ENCODE measurements at regions not wholly inside any gene's neighbourhood (a gene's known extent, or its start where the extent isn't known, plus 50 kb on each side); places are given as distances from the start of the nearest gene placed in this dataset.

GRCh38 chr4:106595906-106596305, 227.3 kb upstream of the GIMD1 start:
- Histone ChIP-seq H3K27ac (ENCODE audit: low read depth, low read length) (no peak overlapping the region), H2AFZ (ENCODE audit: low read depth, low read length) (no peak overlapping the region), H4K20me1 (ENCODE audit: insufficient read depth, low read length) (no peaks in the 10 kb centered on the region), H3K9me3 (ENCODE audit: insufficient read depth, low read depth, low read length) (no peaks in the 10 kb centered on the region), H3K36me3 (ENCODE audit: insufficient read depth, low read length) (no peaks in the 10 kb centered on the region), H3K4me2 (ENCODE audit: low read length) (no peak overlapping the region), H3K9ac (ENCODE audit: low read length) (no peak overlapping the region), H3K27me3 (ENCODE audit: insufficient read depth, low read length) (no peaks in the 10 kb centered on the region), H3K4me1 (ENCODE audit: insufficient read depth, low read length) (no peaks in the 10 kb centered on the region), H3K4me3 (ENCODE audit: insufficient read depth, low read depth, low read length) (no peak overlapping the region), H3K79me2 (ENCODE audit: insufficient read depth, low read length) (no peaks in the 10 kb centered on the region)
- Mint-ChIP-seq H3K27ac (ENCODE audit: unreplicated experiment) (no peak overlapping the region), H3K4me3 (ENCODE audit: unreplicated experiment) (no peak overlapping the region), H3K9me3 (ENCODE audit: unreplicated experiment) (no peaks in the 10 kb centered on the region), H3K4me1 (ENCODE audit: low read depth, unreplicated experiment) (peaks cover 5% of the 10 kb centered on the region), H3K27me3 (ENCODE audit: low read depth, unreplicated experiment) (no peaks in the 10 kb centered on the region), H3K36me3 (ENCODE audit: low read depth, unreplicated experiment) (no peaks in the 10 kb centered on the region)
- DNase-seq (ENCODE audit: low read depth) (no peak), FAIRE-seq (no peak)
- no peak for TF ChIP-seq EZH2 (IDR thresholded peaks at IDR 0.05; ENCODE audit: insufficient read depth, low read length)
- TF ChIP-seq, protein P1, sequence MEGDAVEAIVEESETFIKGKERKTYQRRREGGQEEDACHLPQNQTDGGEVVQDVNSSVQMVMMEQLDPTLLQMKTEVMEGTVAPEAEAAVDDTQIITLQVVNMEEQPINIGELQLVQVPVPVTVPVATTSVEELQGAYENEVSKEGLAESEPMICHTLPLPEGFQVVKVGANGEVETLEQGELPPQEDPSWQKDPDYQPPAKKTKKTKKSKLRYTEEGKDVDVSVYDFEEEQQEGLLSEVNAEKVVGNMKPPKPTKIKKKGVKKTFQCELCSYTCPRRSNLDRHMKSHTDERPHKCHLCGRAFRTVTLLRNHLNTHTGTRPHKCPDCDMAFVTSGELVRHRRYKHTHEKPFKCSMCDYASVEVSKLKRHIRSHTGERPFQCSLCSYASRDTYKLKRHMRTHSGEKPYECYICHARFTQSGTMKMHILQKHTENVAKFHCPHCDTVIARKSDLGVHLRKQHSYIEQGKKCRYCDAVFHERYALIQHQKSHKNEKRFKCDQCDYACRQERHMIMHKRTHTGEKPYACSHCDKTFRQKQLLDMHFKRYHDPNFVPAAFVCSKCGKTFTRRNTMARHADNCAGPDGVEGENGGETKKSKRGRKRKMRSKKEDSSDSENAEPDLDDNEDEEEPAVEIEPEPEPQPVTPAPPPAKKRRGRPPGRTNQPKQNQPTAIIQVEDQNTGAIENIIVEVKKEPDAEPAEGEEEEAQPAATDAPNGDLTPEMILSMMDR (IDR thresholded peaks at IDR 0.05; ENCODE audit: insufficient read depth, low read depth, low read length): no peak

GRCh38 chr4:106594291-106594952, 225.8 kb upstream of the GIMD1 start:
- Histone ChIP-seq H3K4me3 (ENCODE audit: insufficient read depth, low read depth, low read length) (no peak overlapping the region), H3K9me3 (ENCODE audit: insufficient read depth, low read depth, low read length) (no peaks in the 10 kb centered on the region), H2AFZ (ENCODE audit: low read depth, low read length) (no peak overlapping the region), H3K4me1 (ENCODE audit: insufficient read depth, low read length) (no peaks in the 10 kb centered on the region), H3K79me2 (ENCODE audit: insufficient read depth, low read length) (no peaks in the 10 kb centered on the region), H4K20me1 (ENCODE audit: insufficient read depth, low read length) (no peaks in the 10 kb centered on the region), H3K27me3 (ENCODE audit: insufficient read depth, low read length) (no peaks in the 10 kb centered on the region), H3K9ac (ENCODE audit: low read length) (no peak overlapping the region), H3K36me3 (ENCODE audit: insufficient read depth, low read length) (no peaks in the 10 kb centered on the region), H3K27ac (ENCODE audit: low read depth, low read length) (no peak overlapping the region), H3K4me2 (ENCODE audit: low read length) (no peak overlapping the region)
- H3K4me1 Mint-ChIP-seq (ENCODE audit: low read depth, unreplicated experiment): peaks cover 5% of the 10 kb centered on the region
- DNase-seq (ENCODE audit: low read depth) (no peak), FAIRE-seq (no peak)
- no peaks in the 10 kb centered on the region for H3K27me3 Mint-ChIP-seq (ENCODE audit: low read depth, unreplicated experiment)
- no peak overlapping the region for H3K27ac Mint-ChIP-seq (ENCODE audit: unreplicated experiment)
- H3K4me3 Mint-ChIP-seq (ENCODE audit: unreplicated experiment): no peak overlapping the region
- no peaks in the 10 kb centered on the region for H3K9me3 Mint-ChIP-seq (ENCODE audit: unreplicated experiment)
- no peak for TF ChIP-seq EZH2 (IDR thresholded peaks at IDR 0.05; ENCODE audit: insufficient read depth, low read length)
- TF ChIP-seq, protein P1 (IDR thresholded peaks at IDR 0.05; ENCODE audit: insufficient read depth, low read depth, low read length): no peak
- H3K36me3 Mint-ChIP-seq (ENCODE audit: low read depth, unreplicated experiment): no peaks in the 10 kb centered on the region

DNA sequence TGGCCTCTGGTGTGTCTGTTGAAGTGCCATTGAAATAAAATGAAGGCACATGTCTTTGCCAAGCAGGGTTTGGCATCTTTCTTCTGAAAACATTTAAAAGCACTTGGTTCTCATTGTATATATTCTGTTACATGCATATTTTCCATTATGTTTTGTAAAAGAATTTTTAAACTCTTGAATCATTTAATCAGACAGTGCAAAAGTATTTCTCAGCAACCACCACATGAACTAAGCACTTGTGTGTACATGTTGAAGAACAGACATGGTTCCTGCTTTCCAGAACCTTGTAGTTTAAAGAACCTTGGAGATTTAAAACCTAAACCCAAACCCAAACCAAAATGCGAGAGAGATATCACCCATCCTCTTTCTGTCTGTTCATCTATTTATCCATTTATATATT, 220.3 kb upstream of the GIMD1 start:
- H3K4me2 ChIP-seq (ENCODE audit: low read length): no peak overlapping the region
- no peaks in the 10 kb centered on the region for H3K9me3 ChIP-seq (ENCODE audit: insufficient read depth, low read depth, low read length)
- DNase-seq (ENCODE audit: low read depth): no peak
- H3K36me3 ChIP-seq (ENCODE audit: insufficient read depth, low read length): no peaks in the 10 kb centered on the region
- Mint-ChIP-seq H3K27me3 (ENCODE audit: low read depth, unreplicated experiment) (no peaks in the 10 kb centered on the region), H3K27ac (ENCODE audit: unreplicated experiment) (no peak overlapping the region), H3K4me3 (ENCODE audit: unreplicated experiment) (no peak overlapping the region), H3K36me3 (ENCODE audit: low read depth, unreplicated experiment) (no peaks in the 10 kb centered on the region), H3K9me3 (ENCODE audit: unreplicated experiment) (no peaks in the 10 kb centered on the region), H3K4me1 (ENCODE audit: low read depth, unreplicated experiment) (peaks cover 15% of the 10 kb centered on the region)
- peaks cover 20% of the 10 kb centered on the region for H3K4me1 ChIP-seq (ENCODE audit: insufficient read depth, low read length)
- H3K9ac ChIP-seq (ENCODE audit: low read length): no peak overlapping the region
- no peak overlapping the region for H2AFZ ChIP-seq (ENCODE audit: low read depth, low read length)
- TF ChIP-seq, protein P1 (IDR thresholded peaks at IDR 0.05; ENCODE audit: insufficient read depth, low read depth, low read length): no peak
- TF ChIP-seq EZH2 (IDR thresholded peaks at IDR 0.05; ENCODE audit: insufficient read depth, low read length): no peak
- H3K27ac ChIP-seq (ENCODE audit: low read depth, low read length): no peak overlapping the region
- H4K20me1 ChIP-seq (ENCODE audit: insufficient read depth, low read length): no peaks in the 10 kb centered on the region
- FAIRE-seq: no peak
- H3K27me3 ChIP-seq (ENCODE audit: insufficient read depth, low read length): no peaks in the 10 kb centered on the region
- no peak overlapping the region for H3K4me3 ChIP-seq (ENCODE audit: insufficient read depth, low read depth, low read length)
- H3K79me2 ChIP-seq (ENCODE audit: insufficient read depth, low read length): no peaks in the 10 kb centered on the region

Measured in astrocyte (in vitro differentiated cells and primary cell).